Adrenal gland (tissue), 5 donors: ENCODE measurements at regions not wholly inside any gene's neighbourhood (a gene's known extent, or its start where the extent isn't known, plus 50 kb on each side); places are given as distances from the start of the nearest gene placed in this dataset.

Experiments
- CTCF ChIP-seq, 6 experiments: fragments of 450-650 bp in 4 of 6; fragments of 200-600 bp in 2 of 6; sonication (generic) in 1 of 6; IDR thresholded peaks; 1 replicate in 5 of 6; 2 replicates in 1 of 6; pipeline versions ENCODE4 v1.5.1 to v1.8.0; 2016 to 2021; ENCODE audit warnings: antibody characterized with exemption in 6 of 6, mild to moderate bottlenecking in 2 of 6, moderate library complexity in 1 of 6
- POLR2A ChIP-seq, 2 donors: fragments of 450-650 bp; IDR thresholded peaks; one replicate each; pipeline ENCODE4 v1.6.1; 2017; ENCODE audit warnings: antibody characterized with exemption in 2 of 2, mild to moderate bottlenecking in 2 of 2, moderate library complexity in 1 of 2
- donor health status: DM: no; HTN: no; CAD: no.

DNA sequence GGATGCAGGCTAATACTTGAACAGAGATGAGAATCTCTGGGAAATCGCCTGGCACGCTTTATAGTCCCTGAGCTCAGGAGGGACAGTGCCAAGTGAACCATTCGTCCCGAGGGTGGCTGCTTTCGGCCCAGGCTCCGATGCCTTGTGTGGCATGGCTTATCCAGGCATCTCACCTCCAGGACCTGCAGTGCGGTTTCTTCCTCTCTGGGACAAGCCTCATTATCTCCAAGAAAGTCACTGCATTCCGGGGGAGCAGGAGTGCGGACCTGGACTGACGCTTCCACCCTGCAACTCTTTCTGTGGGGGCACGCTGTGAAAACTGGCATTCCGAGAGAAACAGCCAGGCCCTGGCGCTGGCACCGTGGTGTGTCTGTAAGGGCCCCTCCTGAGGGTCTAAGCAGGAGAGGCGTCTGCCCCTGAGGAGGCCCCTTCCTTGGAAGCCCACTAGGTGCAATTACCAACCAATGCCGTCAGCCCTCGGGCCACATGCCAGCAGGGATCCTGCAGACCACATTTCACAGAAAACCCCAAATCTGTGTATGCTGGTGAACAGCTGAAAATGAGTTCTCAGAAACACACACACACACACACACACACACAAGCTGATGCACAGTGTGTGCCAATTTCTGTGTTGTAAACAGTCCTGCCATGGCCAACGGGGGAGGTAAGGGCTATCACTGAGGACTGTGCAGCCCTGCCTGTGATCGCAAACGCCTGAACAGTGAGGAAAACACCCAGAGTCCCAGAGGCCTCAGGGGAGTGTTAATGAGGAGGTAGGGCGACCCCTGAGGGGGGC is 351.9 kb upstream of the SALL3 start:
- no peak for TF ChIP-seq POLR2A (IDR thresholded peaks at IDR 0.05)
- TF ChIP-seq CTCF (IDR thresholded peaks at IDR 0.05) = no peak
